Left ventricle myocardium inferior (tissue), 1 donor: ENCODE measurements at regions not wholly inside any gene's neighbourhood (a gene's known extent, or its start where the extent isn't known, plus 50 kb on each side); places are given as distances from the start of the nearest gene placed in this dataset.

Source experiments
- DNase-seq: peaks from one replicate; pipeline ENCODE4 v3.0.0-alpha.2; 2020
- H3K27ac ChIP-seq: fragments of 200-600 bp; replicated peaks from 2 replicates; pipeline ENCODE4 v1.8.0; 2021
- H3K27me3 ChIP-seq: fragments of 200-600 bp; 2 replicates; pipeline ENCODE4 v1.8.0; 2021; ENCODE audit warnings: low read depth
- H3K36me3 ChIP-seq: fragments of 200-600 bp; 2 replicates; pipeline ENCODE4 v1.8.0; 2021
- H3K4me1 ChIP-seq: fragments of 200-600 bp; 2 replicates; pipeline ENCODE4 v1.8.0; 2021
- H3K4me3 ChIP-seq: fragments of 200-600 bp; 2 replicates; pipeline ENCODE4 v1.8.0; 2021; ENCODE audit warnings: mild to moderate bottlenecking, moderate library complexity
- H3K9me3 ChIP-seq: fragments of 200-600 bp; replicated peaks from 2 replicates; pipeline ENCODE4 v1.8.0; 2021
- intact Hi-C: fragments of 100-400 bp; cut with micrococcal nuclease; formaldehyde crosslinking; loops from one replicate; pipeline ENCODE4 v1.11.0; 2022
- TF ChIP-seq, protein P1 (sequence below): fragments of 200-600 bp; IDR thresholded peaks from 2 replicates; pipeline ENCODE4 v1.8.0; 2021; ENCODE audit warnings: antibody characterized with exemption, mild to moderate bottlenecking, borderline replicate concordance
- donor health status: DM: no; HTN: yes; CAD: no; lungs with severe emphysema.

DNA sequence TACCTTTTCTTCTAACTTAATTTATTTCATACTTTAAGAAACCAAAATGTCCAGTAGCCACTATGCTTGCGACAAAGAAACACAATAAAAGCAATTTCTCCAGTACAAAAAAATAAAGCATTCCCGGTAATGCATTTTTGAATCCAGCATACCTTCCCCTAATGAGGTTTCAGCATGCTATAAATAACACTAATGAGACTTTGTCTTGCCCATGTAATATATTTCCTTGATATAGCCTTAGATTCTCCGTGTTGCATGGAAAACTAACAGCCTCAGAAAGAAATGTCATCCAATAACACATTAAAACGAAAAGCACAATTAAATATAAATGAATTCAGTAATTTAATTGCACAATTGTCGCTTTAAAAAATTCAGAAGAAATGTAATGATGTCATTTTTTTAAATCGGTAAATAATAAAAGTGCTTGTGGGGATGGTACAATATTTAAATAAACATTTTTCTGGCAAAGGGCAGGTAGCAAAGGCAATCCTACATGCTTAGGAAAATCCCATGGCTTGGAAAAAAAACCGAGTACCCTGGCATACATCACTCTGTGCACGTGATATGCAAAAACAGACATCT is 225.2 kb upstream of the PPARGC1A start:
- DNase-seq, result no peak
- Histone ChIP-seq H3K9me3 (peaks cover 3% of the 10 kb centered on the region), H3K4me1 (peaks cover 12% of the 10 kb centered on the region), H3K4me3 (no peak overlapping the region), H3K36me3 (no peaks in the 10 kb centered on the region), H3K27ac (no peak overlapping the region), H3K27me3 (no peaks in the 10 kb centered on the region)
- intact Hi-C loops, result no loop called here
- TF ChIP-seq, protein P1, sequence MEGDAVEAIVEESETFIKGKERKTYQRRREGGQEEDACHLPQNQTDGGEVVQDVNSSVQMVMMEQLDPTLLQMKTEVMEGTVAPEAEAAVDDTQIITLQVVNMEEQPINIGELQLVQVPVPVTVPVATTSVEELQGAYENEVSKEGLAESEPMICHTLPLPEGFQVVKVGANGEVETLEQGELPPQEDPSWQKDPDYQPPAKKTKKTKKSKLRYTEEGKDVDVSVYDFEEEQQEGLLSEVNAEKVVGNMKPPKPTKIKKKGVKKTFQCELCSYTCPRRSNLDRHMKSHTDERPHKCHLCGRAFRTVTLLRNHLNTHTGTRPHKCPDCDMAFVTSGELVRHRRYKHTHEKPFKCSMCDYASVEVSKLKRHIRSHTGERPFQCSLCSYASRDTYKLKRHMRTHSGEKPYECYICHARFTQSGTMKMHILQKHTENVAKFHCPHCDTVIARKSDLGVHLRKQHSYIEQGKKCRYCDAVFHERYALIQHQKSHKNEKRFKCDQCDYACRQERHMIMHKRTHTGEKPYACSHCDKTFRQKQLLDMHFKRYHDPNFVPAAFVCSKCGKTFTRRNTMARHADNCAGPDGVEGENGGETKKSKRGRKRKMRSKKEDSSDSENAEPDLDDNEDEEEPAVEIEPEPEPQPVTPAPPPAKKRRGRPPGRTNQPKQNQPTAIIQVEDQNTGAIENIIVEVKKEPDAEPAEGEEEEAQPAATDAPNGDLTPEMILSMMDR, result no peak

DNA sequence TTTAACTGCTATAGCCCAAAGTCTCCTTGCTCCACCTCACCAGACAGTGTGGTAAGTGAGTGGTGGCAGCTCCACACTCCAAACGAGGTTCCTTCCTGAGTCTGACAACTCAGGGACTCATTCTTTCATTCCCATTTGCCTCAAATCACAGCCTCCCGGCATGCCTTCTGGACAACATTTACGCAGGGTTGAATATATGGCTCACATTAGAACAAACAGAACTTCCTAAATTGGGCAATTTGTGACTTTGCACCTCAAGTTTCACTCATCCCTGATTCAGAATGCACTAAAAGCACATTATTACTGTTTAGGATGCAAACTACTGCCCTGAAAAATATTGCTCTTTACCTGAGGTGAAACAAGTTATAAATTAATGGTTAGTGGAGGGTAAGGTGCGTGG is 224.6 kb upstream of the PPARGC1A start:
- no peak for DNase-seq
- intact Hi-C loops, result no loop called here
- Histone ChIP-seq H3K36me3 (no peaks in the 10 kb centered on the region), H3K4me3 (no peak overlapping the region), H3K4me1 (peaks cover 12% of the 10 kb centered on the region), H3K27ac (no peak overlapping the region), H3K27me3 (no peaks in the 10 kb centered on the region), H3K9me3 (peaks cover 3% of the 10 kb centered on the region)
- TF ChIP-seq, protein P1, result no peak

DNA sequence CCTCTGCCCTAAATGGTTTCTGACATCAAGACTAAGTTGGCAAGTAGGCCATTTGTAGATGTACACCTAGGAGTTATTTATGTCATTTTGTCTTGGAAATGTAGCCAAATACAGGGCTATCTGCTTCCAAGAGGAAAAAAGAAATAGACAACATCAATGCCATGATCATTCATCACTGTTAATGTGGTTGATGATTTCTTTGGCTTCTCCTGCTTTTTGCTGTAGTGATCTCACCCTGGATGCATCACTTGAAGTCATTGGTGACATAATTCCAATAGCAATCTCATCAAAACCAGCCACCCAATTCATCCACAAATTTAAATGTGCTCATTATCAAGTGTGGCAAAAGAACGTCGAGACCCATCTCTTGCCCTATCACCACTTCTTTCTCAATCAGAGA is 222.6 kb upstream of the PPARGC1A start:
- intact Hi-C loops, result no loop called here
- DNase-seq, result no peak
- Histone ChIP-seq H3K9me3 (peaks cover 3% of the 10 kb centered on the region), H3K27me3 (no peaks in the 10 kb centered on the region), H3K4me1 (peaks cover 1% of the 10 kb centered on the region), H3K27ac (no peak overlapping the region), H3K36me3 (no peaks in the 10 kb centered on the region), H3K4me3 (no peak overlapping the region)
- TF ChIP-seq, protein P1, result no peak

DNA sequence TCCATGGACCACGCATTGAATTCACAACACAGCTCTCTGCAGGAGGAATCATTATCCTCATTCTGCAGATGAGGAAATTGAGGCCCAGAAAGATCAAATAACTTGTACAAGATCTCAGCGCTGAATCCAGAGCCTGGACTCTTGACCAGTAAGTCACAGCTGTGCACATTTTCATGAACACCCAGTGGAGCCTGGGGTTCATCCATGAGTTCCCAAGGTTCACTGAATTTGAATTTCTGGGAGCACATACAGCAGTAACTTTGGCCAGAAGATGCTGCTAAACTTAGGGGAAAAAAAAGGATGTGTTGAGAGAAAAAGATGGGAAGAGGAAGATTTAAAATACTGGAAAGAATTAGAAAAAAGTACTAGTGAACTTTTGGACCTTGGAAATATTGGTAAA is 218.7 kb upstream of the PPARGC1A start:
- no peaks in the 10 kb centered on the region for H3K36me3 ChIP-seq
- TF ChIP-seq, protein P1, result no peak
- no peak overlapping the region for H3K4me3 ChIP-seq
- peaks cover 20% of the 10 kb centered on the region for H3K4me1 ChIP-seq
- H3K27ac ChIP-seq, result no peak overlapping the region
- no peak for DNase-seq
- H3K27me3 ChIP-seq, result no peaks in the 10 kb centered on the region
- intact Hi-C loops, result no loop called here
- peaks cover 1% of the 10 kb centered on the region for H3K9me3 ChIP-seq

DNA sequence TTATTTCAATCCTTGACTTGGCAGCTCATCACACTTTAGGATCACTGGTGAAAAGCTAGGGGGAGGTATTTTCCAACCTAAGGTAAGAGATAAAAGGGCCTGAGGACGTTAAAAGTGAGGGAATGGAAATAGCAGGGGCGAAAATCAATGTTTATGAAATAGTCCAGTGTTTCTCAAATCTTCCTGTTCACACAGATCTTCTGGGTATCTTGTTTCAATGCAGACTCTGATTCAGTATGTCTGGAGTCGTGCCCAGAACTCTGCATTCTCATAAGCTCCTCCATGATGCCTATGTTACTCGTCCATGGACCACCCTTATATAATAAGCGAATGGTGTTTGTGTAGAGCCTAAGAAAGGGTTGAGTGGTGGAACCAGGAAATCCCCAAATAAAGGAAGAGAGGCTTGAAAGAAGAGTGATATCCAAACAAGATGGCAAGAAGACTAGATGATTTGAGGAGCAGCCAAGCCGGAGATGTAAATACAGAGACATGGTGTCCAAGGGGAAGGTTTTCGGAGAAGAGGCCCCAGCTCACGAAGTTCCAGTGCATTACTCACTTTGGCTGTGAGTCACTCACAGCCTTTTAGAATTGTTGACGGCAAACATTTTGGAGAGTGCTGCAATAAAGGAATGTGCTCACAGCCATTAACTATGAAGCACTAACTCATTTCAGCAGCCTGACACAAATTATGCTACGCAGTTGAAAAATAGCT is 215.6 kb upstream of the PPARGC1A start:
- no peak overlapping the region for H3K4me3 ChIP-seq
- H3K36me3 ChIP-seq, result no peaks in the 10 kb centered on the region
- no peak for DNase-seq
- intact Hi-C loops, result no loop called here
- no peaks in the 10 kb centered on the region for H3K27me3 ChIP-seq
- TF ChIP-seq, protein P1, result no peak
- peaks cover 28% of the 10 kb centered on the region for H3K4me1 ChIP-seq
- H3K9me3 ChIP-seq, result no peaks in the 10 kb centered on the region
- no peak overlapping the region for H3K27ac ChIP-seq
